Thyroid gland (tissue), 4 donors: ENCODE measurements at regions not wholly inside any gene's neighbourhood (a gene's known extent, or its start where the extent isn't known, plus 50 kb on each side); places are given as distances from the start of the nearest gene placed in this dataset.

Source experiments
- DNase-seq, 2 donors: peaks; one replicate each; pipeline ENCODE4 v3.0.0-alpha.2; 2019
- H3K27ac ChIP-seq, 3 donors: fragments of 200-600 bp; sonication (generic); 1 replicate in 2 of 3; 2 replicates in 1 of 3; pipeline ENCODE4 v1.5.1; 2016 to 2019; ENCODE audit warnings: mild to moderate bottlenecking in 1 of 3, moderate library complexity in 1 of 3
- H3K27me3 ChIP-seq: fragments of 200-600 bp; sonication (generic); one replicate; pipeline ENCODE4 v1.5.1; 2019
- H3K36me3 ChIP-seq, 2 donors: fragments of 200-600 bp; sonication (generic); one replicate each; pipeline ENCODE4 v1.5.1; 2016 to 2019
- H3K4me1 ChIP-seq, 2 donors: fragments of 200-600 bp; sonication (generic); one replicate each; pipeline ENCODE4 v1.5.1; 2017 to 2019
- H3K4me3 ChIP-seq, 3 donors: fragments of 200-600 bp; sonication (generic); replicated peaks in 1 of 3; 1 replicate in 2 of 3; 2 replicates in 1 of 3; pipeline ENCODE4 v1.5.1; 2016; ENCODE audit warnings: mild to moderate bottlenecking in 1 of 3
- H3K9me3 ChIP-seq: fragments of 200-600 bp; sonication (generic); one replicate; pipeline ENCODE4 v1.5.1; 2017
- POLR2A ChIP-seq, 2 donors: fragments of 450-650 bp; IDR thresholded peaks; one replicate each; pipeline ENCODE4 v1.6.1; 2017; ENCODE audit warnings: antibody characterized with exemption in 2 of 2, mild to moderate bottlenecking in 2 of 2, moderate library complexity in 1 of 2
- WGBS, 2 donors: methylation state at CpG; one replicate each; pipeline ENCODE4 v1.1.5; 2017; 5-methylcytosine and 5-hydroxymethylcytosine counted together
- intact Hi-C: fragments of 100-400 bp; cut with DNase I; formaldehyde crosslinking; loops from one replicate; pipeline ENCODE4 v1.15.1; 2023
- TF ChIP-seq, protein P1 (sequence below), 6 experiments: fragments of 200-600 bp in 3 of 6; fragments of 450-650 bp in 3 of 6; sonication (generic) in 3 of 6; IDR thresholded peaks; one replicate each; pipeline ENCODE4 v1.5.1; 2016 to 2019; ENCODE audit warnings: antibody characterized with exemption in 6 of 6, mild to moderate bottlenecking in 2 of 6, inconsistent platforms in 1 of 6, moderate library complexity in 1 of 6

DNA sequence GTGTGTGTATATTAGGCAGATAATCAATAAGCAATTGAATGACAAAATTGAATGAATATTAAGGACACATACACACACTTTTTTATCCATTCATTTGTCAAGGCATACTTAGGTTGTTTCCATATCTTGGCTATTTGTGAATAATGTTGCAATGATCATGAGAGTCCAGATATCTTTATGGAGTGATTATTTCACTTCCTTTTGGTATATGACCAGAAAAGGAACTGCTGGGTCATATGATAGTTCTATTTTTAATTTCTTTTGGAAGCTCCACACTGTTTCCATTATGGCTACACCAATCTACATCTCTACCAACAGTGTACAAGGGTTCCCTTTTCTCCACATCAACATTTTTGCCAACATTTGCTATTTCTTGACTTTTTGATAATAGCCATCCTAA is 137.7 kb upstream of the PAPPA start:
- Histone ChIP-seq H3K27ac (no peak overlapping the region), H3K4me1 (no peaks in the 10 kb centered on the region), H3K27me3 (no peaks in the 10 kb centered on the region), H3K4me3 (no peak overlapping the region), H3K36me3 (no peaks in the 10 kb centered on the region), H3K9me3 (no peaks in the 10 kb centered on the region)
- no peak for DNase-seq
- intact Hi-C loops = no loop called here
- TF ChIP-seq POLR2A (IDR thresholded peaks at IDR 0.05) = no peak
- TF ChIP-seq, protein P1, sequence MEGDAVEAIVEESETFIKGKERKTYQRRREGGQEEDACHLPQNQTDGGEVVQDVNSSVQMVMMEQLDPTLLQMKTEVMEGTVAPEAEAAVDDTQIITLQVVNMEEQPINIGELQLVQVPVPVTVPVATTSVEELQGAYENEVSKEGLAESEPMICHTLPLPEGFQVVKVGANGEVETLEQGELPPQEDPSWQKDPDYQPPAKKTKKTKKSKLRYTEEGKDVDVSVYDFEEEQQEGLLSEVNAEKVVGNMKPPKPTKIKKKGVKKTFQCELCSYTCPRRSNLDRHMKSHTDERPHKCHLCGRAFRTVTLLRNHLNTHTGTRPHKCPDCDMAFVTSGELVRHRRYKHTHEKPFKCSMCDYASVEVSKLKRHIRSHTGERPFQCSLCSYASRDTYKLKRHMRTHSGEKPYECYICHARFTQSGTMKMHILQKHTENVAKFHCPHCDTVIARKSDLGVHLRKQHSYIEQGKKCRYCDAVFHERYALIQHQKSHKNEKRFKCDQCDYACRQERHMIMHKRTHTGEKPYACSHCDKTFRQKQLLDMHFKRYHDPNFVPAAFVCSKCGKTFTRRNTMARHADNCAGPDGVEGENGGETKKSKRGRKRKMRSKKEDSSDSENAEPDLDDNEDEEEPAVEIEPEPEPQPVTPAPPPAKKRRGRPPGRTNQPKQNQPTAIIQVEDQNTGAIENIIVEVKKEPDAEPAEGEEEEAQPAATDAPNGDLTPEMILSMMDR (IDR thresholded peaks at IDR 0.05) = no peak

GRCh38 chr9:116020146-116020545 is 133.4 kb upstream of the PAPPA start:
- H3K27me3 ChIP-seq = no peaks in the 10 kb centered on the region
- 69 to 70% methylated on average over 1 of the region's 1 CpG for WGBS, 2 donors
- no peaks in the 10 kb centered on the region for H3K36me3 ChIP-seq
- no peak overlapping the region for H3K27ac ChIP-seq
- no peak for DNase-seq
- H3K9me3 ChIP-seq = no peaks in the 10 kb centered on the region
- intact Hi-C loops = no loop called here
- no peak for TF ChIP-seq POLR2A (IDR thresholded peaks at IDR 0.05)
- TF ChIP-seq, protein P1 (IDR thresholded peaks at IDR 0.05) = no peak
- no peaks in the 10 kb centered on the region for H3K4me1 ChIP-seq
- no peak overlapping the region for H3K4me3 ChIP-seq

DNA sequence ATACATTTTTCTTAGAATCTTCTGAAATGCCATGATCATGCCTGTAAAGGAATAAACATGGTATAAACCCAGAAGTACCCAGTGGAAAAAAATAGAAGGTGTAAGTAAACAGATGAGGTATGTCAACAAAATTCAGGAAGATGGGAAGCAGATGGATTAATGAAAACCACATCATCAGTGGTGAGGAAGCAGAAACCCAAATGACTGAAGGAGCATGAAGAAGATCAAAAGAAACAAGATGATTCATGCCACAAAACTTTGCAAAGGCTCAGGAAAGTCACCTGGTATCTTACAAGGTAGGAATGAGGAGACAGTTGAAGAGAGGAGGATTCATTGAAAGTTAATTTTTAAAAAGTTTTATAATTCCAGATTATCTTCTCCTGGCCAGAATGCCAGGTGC is 132.8 kb upstream of the PAPPA start:
- no peak overlapping the region for H3K27ac ChIP-seq
- H3K36me3 ChIP-seq = no peaks in the 10 kb centered on the region
- no peak for TF ChIP-seq POLR2A (IDR thresholded peaks at IDR 0.05)
- TF ChIP-seq, protein P1 (IDR thresholded peaks at IDR 0.05) = no peak
- no peaks in the 10 kb centered on the region for H3K9me3 ChIP-seq
- DNase-seq = no peak
- H3K27me3 ChIP-seq = no peaks in the 10 kb centered on the region
- intact Hi-C loops = no loop called here
- no peaks in the 10 kb centered on the region for H3K4me1 ChIP-seq
- H3K4me3 ChIP-seq = no peak overlapping the region

- Histone ChIP-seq H3K36me3 (no peaks in the 10 kb centered on the region), H3K9me3 (no peaks in the 10 kb centered on the region), H3K4me1 (no peaks in the 10 kb centered on the region), H3K27ac (no peak overlapping the region), H3K4me3 (no peak overlapping the region), H3K27me3 (no peaks in the 10 kb centered on the region)
- TF ChIP-seq, protein P1 (IDR thresholded peaks at IDR 0.05) = no peak
- no peak for TF ChIP-seq POLR2A (IDR thresholded peaks at IDR 0.05)
- intact Hi-C loops = no loop called here
- 83 to 89% methylated on average over 1 of the region's 1 CpG for WGBS, 2 donors
- DNase-seq = no peak
Measured at GRCh38 chr9:116027096-116027495, 126.5 kb upstream of the PAPPA start.

DNA sequence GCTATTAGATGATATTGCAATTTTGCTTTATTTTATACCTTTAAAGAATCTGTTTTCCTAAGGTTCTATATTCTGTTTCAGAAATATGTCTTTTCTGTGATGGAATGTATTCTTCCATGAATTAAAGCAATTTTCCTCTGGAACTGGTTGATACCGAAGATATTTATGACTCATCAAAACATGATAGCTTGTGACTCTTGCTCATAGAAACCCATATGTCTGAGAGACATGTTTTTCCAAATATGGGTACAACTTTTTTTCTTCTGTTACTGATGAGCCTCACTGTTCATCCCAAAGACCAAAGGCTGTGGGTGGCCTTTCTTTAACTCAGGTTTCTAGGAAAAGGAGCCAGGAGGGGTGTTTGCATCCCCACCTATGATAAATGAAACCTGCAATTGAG is 126.1 kb upstream of the PAPPA start:
- H3K27ac ChIP-seq = no peak overlapping the region
- 71 to 83% methylated on average over 1 of the region's 1 CpG for WGBS, 2 donors
- TF ChIP-seq, protein P1 (IDR thresholded peaks at IDR 0.05) = no peak
- no peak for TF ChIP-seq POLR2A (IDR thresholded peaks at IDR 0.05)
- H3K36me3 ChIP-seq = no peaks in the 10 kb centered on the region
- DNase-seq = no peak
- no peaks in the 10 kb centered on the region for H3K9me3 ChIP-seq
- no peaks in the 10 kb centered on the region for H3K27me3 ChIP-seq
- H3K4me1 ChIP-seq = no peaks in the 10 kb centered on the region
- intact Hi-C loops = no loop called here
- H3K4me3 ChIP-seq = no peak overlapping the region
